DMS53 (cell line): ENCODE measurements at regions not wholly inside any gene's neighbourhood (a gene's known extent, or its start where the extent isn't known, plus 50 kb on each side); places are given as distances from the start of the nearest gene placed in this dataset.
A peak's percentile ranks its signal among the peaks of the same experiment; 100 is the strongest.

Source experiments
- DNase-seq: peaks from one replicate; lab custom pipeline; 2025; lab: John Stamatoyannopoulos, UW

- DNase-seq, result no peak
Observed at GRCh38 chr13:68293631-68294030, 1063.5 kb upstream of the PCDH9 start.

- DNase-seq, result no peak
Observed at GRCh38 chr13:68292601-68293000, 1062.5 kb upstream of the PCDH9 start.

GRCh38 chr13:68291595-68291994, 1061.5 kb upstream of the PCDH9 start:
- no peak for DNase-seq

GRCh38 chr13:68275758-68276157, 1045.6 kb upstream of the PCDH9 start:
- DNase-seq, result no peak

GRCh38 chr13:68272652-68273051, 1042.5 kb upstream of the PCDH9 start:
- no peak for DNase-seq

GRCh38 chr13:68264692-68265091, 1034.6 kb upstream of the PCDH9 start:
- no peak for DNase-seq

GRCh38 chr13:68261105-68261504, 1031.0 kb upstream of the PCDH9 start:
- DNase-seq, result peak; percentile 5

- no peak for DNase-seq
Observed at GRCh38 chr13:68257111-68257842, 1027.1 kb upstream of the PCDH9 start.

GRCh38 chr13:68254151-68254550, 1024.0 kb upstream of the PCDH9 start:
- no peak for DNase-seq

- no peak for DNase-seq
Observed at GRCh38 chr13:68234274-68234673, 1004.1 kb upstream of the PCDH9 start.

- no peak for DNase-seq
Observed at GRCh38 chr13:68232351-68233130, 1002.4 kb upstream of the PCDH9 start.

GRCh38 chr13:68214691-68215415, 984.7 kb upstream of the PCDH9 start:
- no peak for DNase-seq

- DNase-seq, result no peak
Observed at GRCh38 chr13:68199271-68199670, 969.1 kb upstream of the PCDH9 start.

- DNase-seq, result peak; percentile 22
Observed at GRCh38 chr13:68190818-68191217, 960.7 kb upstream of the PCDH9 start.

GRCh38 chr13:68185444-68186141, 955.5 kb upstream of the PCDH9 start:
- DNase-seq, result no peak

GRCh38 chr13:68176475-68176874, 946.3 kb upstream of the PCDH9 start:
- DNase-seq, result no peak

GRCh38 chr13:68174893-68175292, 944.8 kb upstream of the PCDH9 start:
- DNase-seq, result no peak

- no peak for DNase-seq
Observed at GRCh38 chr13:68173111-68173510, 943.0 kb upstream of the PCDH9 start.

GRCh38 chr13:68170961-68171360, 940.8 kb upstream of the PCDH9 start:
- no peak for DNase-seq

- DNase-seq, result no peak
Observed at GRCh38 chr13:68168448-68168847, 938.3 kb upstream of the PCDH9 start.

GRCh38 chr13:68160466-68160865, 930.3 kb upstream of the PCDH9 start:
- DNase-seq, result no peak

- no peak for DNase-seq
Observed at GRCh38 chr13:68152414-68152813, 922.3 kb upstream of the PCDH9 start.
